ENCODE measurements at regions not wholly inside any gene's neighbourhood (a gene's known extent, or its start where the extent isn't known, plus 50 kb on each side); places are given as distances from the start of the nearest gene placed in this dataset.
A peak's percentile ranks its signal among the peaks of the same experiment; 100 is the strongest.

- TF ChIP-seq CTCF (IDR thresholded peaks at IDR 0.05): peak; percentile 16 to 40
- no peak for TF ChIP-seq POLR2AphosphoS5 (IDR thresholded peaks at IDR 0.05)
- no peak for TF ChIP-seq POLR2A (IDR thresholded peaks at IDR 0.05)
- TF ChIP-seq EP300 (IDR thresholded peaks at IDR 0.05): no peak
These were observed 334.0 kb upstream of the FLRT2 start for GRCh38 chr14:85195872-85196477.
